DOHH2 (cell line): ENCODE measurements at regions not wholly inside any gene's neighbourhood (a gene's known extent, or its start where the extent isn't known, plus 50 kb on each side); places are given as distances from the start of the nearest gene placed in this dataset.

Experiments
- H3F3A ChIP-seq: fragments of 200-600 bp; sonication (generic), shearing (Covaris generic); 2 replicates; pipeline ENCODE4 v1.6.0; 2016; ENCODE audit warnings: antibody characterized with exemption, mild to moderate bottlenecking; ENCODE audit not compliant: control insufficient read depth, insufficient read depth
- H3K27ac ChIP-seq: fragments of 200-600 bp; sonication (generic); 2 replicates; pipeline ENCODE4 v1.5.1; 2014; ENCODE audit warnings: low read depth, mild to moderate bottlenecking, low read length, moderate library complexity
- H3K27me3 ChIP-seq: fragments of 200-600 bp; sonication (generic); 2 replicates; pipeline ENCODE4 v1.6.1; 2014; ENCODE audit warnings: mild to moderate bottlenecking, low read length, mixed read lengths; ENCODE audit not compliant: control insufficient read depth
- H3K36me3 ChIP-seq: fragments of 200-600 bp; sonication (generic); 2 replicates; pipeline ENCODE4 v1.6.1; 2014; ENCODE audit warnings: mild to moderate bottlenecking, low read length, moderate library complexity, mixed read lengths; ENCODE audit not compliant: control insufficient read depth
- H3K4me1 ChIP-seq: fragments of 200-600 bp; sonication (generic); 2 replicates; pipeline ENCODE4 v1.6.1; 2014; ENCODE audit warnings: mild to moderate bottlenecking, low read length, mixed read lengths; ENCODE audit not compliant: control insufficient read depth
- H3K4me2 ChIP-seq: fragments of 200-600 bp; sonication (generic); 2 replicates; pipeline ENCODE4 v1.6.0; 2014; ENCODE audit warnings: mild to moderate bottlenecking, low read length, moderate library complexity
- H3K4me3 ChIP-seq: fragments of 200-600 bp; sonication (generic); 2 replicates; pipeline ENCODE4 v1.5.1; 2014; ENCODE audit warnings: mild to moderate bottlenecking, low read length, mixed read lengths
- H3K79me2 ChIP-seq: fragments of 200-600 bp; sonication (generic); 2 replicates; pipeline ENCODE4 v1.6.1; 2014; ENCODE audit warnings: mild to moderate bottlenecking, low read length, mixed read lengths; ENCODE audit not compliant: control insufficient read depth
- H3K9me2 ChIP-seq: fragments of 200-600 bp; sonication (generic); replicated peaks from 2 replicates; pipeline ENCODE4 v1.6.1; 2014; ENCODE audit warnings: mild to moderate bottlenecking, low read length, mixed read lengths; ENCODE audit not compliant: control insufficient read depth
- H3K9me3 ChIP-seq: fragments of 200-600 bp; sonication (generic); 2 replicates; pipeline ENCODE4 v1.6.1; 2014; ENCODE audit warnings: antibody characterized with exemption, low read length, mixed read lengths; ENCODE audit not compliant: control insufficient read depth, insufficient read depth
- H4K20me1 ChIP-seq: fragments of 200-600 bp; sonication (generic); 2 replicates; pipeline ENCODE4 v1.6.0; 2014; ENCODE audit warnings: low read depth, mild to moderate bottlenecking, antibody characterized with exemption, low read length, moderate library complexity; ENCODE audit not compliant: control insufficient read depth, insufficient read depth
- EZH2phosphoT487 ChIP-seq: fragments of 200-600 bp; sonication (generic); IDR thresholded peaks from 2 replicates; pipeline ENCODE4 v1.6.1; 2017; ENCODE audit warnings: borderline replicate concordance, mild to moderate bottlenecking, antibody characterized with exemption, low read length, moderate library complexity, mixed read lengths
- TF ChIP-seq, protein P1 (sequence below): fragments of 200-600 bp; sonication (generic); IDR thresholded peaks from one replicate; pipeline ENCODE4 v1.5.1; 2014; ENCODE audit warnings: antibody characterized with exemption, mild to moderate bottlenecking, low read depth, low read length; ENCODE audit not compliant: poor library complexity, severe bottlenecking

DNA sequence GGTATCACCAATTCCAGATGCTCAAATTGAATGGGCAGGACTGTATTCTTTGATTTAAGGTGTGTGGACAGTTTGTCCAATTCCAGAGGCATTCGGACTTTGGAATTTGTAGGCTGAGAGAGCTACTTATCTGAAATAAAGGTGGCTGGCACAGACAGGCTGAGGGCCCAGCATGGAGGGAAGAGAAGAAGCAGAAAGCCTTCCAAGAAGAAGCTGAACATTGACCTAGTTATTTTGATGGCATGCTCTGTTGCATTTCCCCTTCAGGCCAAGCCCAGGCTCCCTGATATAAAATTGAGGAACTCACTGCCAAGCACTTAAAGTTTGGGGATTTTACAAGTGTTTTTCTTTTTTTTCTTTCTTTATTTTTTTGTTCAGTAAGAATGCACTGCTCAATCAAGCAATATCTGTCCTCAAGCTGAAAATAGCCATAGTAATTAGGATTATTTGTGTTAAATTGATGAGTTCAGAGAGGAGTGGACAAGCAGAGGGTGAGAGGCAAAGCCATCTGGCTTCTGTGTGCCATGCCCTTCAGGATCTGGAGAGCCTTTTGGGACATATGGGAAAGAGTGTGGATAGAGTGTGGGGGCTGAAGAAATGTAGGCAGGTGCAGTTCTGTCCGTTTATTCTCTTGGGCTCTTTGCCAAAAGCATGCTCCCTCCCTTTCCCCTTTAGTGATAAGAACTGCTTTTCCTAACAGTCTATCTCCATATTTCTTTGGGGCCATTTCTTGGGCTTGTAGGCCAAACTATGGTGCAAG, 148.9 kb downstream of the OXSM start:
- Histone ChIP-seq H3K27ac (no peak overlapping the region), H3F3A (no peaks in the 10 kb centered on the region), H3K4me1 (no peaks in the 10 kb centered on the region), H3K9me3 (no peaks in the 10 kb centered on the region), H3K79me2 (no peaks in the 10 kb centered on the region), H3K9me2 (no peaks in the 10 kb centered on the region), H4K20me1 (no peaks in the 10 kb centered on the region), H3K4me2 (no peak overlapping the region), H3K27me3 (no peaks in the 10 kb centered on the region), H3K4me3 (no peak overlapping the region), H3K36me3 (no peaks in the 10 kb centered on the region)
- TF ChIP-seq EZH2phosphoT487 = no peak
- TF ChIP-seq, protein P1, sequence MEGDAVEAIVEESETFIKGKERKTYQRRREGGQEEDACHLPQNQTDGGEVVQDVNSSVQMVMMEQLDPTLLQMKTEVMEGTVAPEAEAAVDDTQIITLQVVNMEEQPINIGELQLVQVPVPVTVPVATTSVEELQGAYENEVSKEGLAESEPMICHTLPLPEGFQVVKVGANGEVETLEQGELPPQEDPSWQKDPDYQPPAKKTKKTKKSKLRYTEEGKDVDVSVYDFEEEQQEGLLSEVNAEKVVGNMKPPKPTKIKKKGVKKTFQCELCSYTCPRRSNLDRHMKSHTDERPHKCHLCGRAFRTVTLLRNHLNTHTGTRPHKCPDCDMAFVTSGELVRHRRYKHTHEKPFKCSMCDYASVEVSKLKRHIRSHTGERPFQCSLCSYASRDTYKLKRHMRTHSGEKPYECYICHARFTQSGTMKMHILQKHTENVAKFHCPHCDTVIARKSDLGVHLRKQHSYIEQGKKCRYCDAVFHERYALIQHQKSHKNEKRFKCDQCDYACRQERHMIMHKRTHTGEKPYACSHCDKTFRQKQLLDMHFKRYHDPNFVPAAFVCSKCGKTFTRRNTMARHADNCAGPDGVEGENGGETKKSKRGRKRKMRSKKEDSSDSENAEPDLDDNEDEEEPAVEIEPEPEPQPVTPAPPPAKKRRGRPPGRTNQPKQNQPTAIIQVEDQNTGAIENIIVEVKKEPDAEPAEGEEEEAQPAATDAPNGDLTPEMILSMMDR = no peak

DNA sequence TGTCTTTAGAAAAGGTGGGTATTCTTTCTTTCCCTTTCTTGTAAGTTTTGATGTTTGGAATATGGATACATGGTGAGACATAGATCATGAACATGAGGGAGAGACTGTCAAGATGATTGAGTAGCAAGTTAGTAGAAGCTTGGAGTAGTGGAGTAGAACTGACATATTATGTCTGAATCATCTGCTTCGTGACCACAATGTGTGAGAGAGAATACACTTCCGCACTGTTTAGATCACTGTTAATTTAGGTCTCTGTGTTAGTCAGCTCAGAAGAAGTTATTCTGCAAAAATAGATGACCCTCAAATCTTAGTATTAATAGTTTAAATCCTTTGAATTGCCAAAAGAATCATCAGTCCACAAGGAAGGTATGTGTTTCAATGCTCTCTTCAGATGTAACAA, 151.0 kb downstream of the OXSM start:
- Histone ChIP-seq H3F3A (no peaks in the 10 kb centered on the region), H3K4me3 (no peak overlapping the region), H3K36me3 (no peaks in the 10 kb centered on the region), H3K79me2 (no peaks in the 10 kb centered on the region), H3K27me3 (no peaks in the 10 kb centered on the region), H4K20me1 (no peaks in the 10 kb centered on the region), H3K9me3 (no peaks in the 10 kb centered on the region), H3K4me2 (no peak overlapping the region), H3K27ac (no peak overlapping the region), H3K9me2 (no peaks in the 10 kb centered on the region), H3K4me1 (no peaks in the 10 kb centered on the region)
- no peak for TF ChIP-seq EZH2phosphoT487
- TF ChIP-seq, protein P1 = no peak

DNA sequence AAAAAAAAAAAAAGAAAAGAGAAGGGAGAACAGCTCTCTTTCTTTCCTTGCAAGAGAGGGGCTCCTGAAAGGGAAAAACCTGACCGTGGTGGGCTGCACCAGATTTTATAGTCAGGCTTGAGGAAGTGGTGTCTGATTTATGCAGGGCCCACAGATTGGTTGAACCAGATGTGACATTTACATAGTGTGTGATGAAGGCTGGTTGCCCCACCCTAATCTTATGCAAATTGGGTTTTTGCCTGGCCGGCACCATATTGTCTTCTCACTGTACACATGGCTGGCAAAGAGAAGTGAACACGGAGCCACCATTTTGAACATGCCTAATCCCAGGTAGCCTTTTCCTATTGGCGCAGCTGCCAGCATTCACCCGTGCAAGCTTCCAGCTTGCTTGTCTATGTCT, 154.4 kb downstream of the OXSM start:
- H3K9me3 ChIP-seq = no peaks in the 10 kb centered on the region
- H3K4me1 ChIP-seq = no peaks in the 10 kb centered on the region
- no peak overlapping the region for H3K4me2 ChIP-seq
- no peak overlapping the region for H3K27ac ChIP-seq
- no peaks in the 10 kb centered on the region for H4K20me1 ChIP-seq
- no peaks in the 10 kb centered on the region for H3K79me2 ChIP-seq
- TF ChIP-seq, protein P1 = no peak
- TF ChIP-seq EZH2phosphoT487 = no peak
- H3F3A ChIP-seq = no peaks in the 10 kb centered on the region
- no peaks in the 10 kb centered on the region for H3K27me3 ChIP-seq
- no peak overlapping the region for H3K4me3 ChIP-seq
- H3K9me2 ChIP-seq = no peaks in the 10 kb centered on the region
- no peaks in the 10 kb centered on the region for H3K36me3 ChIP-seq
